ENCODE measurements at regions not wholly inside any gene's neighbourhood (a gene's known extent, or its start where the extent isn't known, plus 50 kb on each side); places are given as distances from the start of the nearest gene placed in this dataset.

DNA sequence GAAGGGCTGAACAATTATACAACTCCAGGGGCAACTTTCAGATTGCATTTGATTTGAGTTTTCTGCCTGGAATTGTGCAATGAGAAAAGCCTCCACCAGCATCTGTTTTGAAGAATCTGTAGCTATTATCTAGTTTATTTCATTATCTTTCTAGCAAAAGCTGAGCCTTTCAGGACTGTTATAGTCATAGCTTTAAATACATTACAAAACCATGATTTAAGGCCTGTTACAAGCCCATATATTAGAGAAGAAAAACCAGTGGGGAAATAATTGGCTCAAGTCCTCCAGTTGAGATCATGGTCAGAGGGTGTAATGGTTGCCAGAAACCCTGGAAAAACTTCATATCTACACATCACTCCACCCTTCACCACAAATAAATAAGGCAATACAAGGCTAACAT, 676.2 kb downstream of the HDGFL1 start:
- Histone ChIP-seq H2AFZ (ENCODE audit: low read depth, low read length) (no peak overlapping the region), H3K27me3 (ENCODE audit: control insufficient read depth in 2 of 2, insufficient read depth in 2 of 2, low read length in 2 of 2) (no peaks in the 10 kb centered on the region), H3K4me3 (replicated peaks in 1 of 3; ENCODE audit: insufficient read depth in 1 of 3, low read depth in 1 of 3, low read length in 3 of 3) (no peak overlapping the region), H4K20me1 (replicated peaks; ENCODE audit: control insufficient read depth, extremely low read depth, insufficient read depth, low read length) (no peaks in the 10 kb centered on the region), H3K4me2 (ENCODE audit: insufficient read depth, low read length) (no peak overlapping the region), H3K9ac (replicated peaks; ENCODE audit: extremely low read depth, insufficient read depth, low read length) (no peak overlapping the region), H3K79me2 (ENCODE audit: control insufficient read depth, insufficient read depth, low read length) (no peaks in the 10 kb centered on the region), H3K27ac (ENCODE audit: insufficient read depth, low read depth, low read length) (no peak overlapping the region), H3K4me1 (ENCODE audit: control insufficient read depth, extremely low read depth, insufficient read depth, low read length) (no peaks in the 10 kb centered on the region), H3K36me3 (ENCODE audit: control insufficient read depth in 2 of 2, extremely low read depth in 1 of 2, insufficient read depth in 2 of 2, low read length in 2 of 2) (no peaks in the 10 kb centered on the region), H3K9me1 (replicated peaks; ENCODE audit: control insufficient read depth, extremely low read depth, insufficient read depth, low read length) (no peaks in the 10 kb centered on the region), H3K9me3 (replicated peaks; ENCODE audit: control insufficient read depth, insufficient read depth, low read length) (no peaks in the 10 kb centered on the region)
- CTCF ChIA-PET, result interaction anchor here (1.5 kb wide), 1 partner anchor 23 kb away, joined by 4 read pairs; no protein-coding TSS in a partner anchor
- POLR2A ChIA-PET, result no interaction called here
- intact Hi-C loops (cut with micrococcal nuclease), result no loop called here
- dilution Hi-C loops (cut with MboI; ENCODE audit: extremely low pct_ligation_motif_present, low sequenced_read_pairs), result no loop called here
- BruUV-seq (replicated peaks), result no TSS peak
- TF ChIP-seq EZH2 (IDR thresholded peaks at IDR 0.05; ENCODE audit: borderline replicate concordance, low read depth, low read length, severe bottlenecking) (no peak), POLR2AphosphoS5 (IDR thresholded peaks at IDR 0.05; ENCODE audit: insufficient read depth, low read depth, low read length) (no peak), JUN (IDR thresholded peaks at IDR 0.05; ENCODE audit: borderline replicate concordance, insufficient read depth, insufficient read length, low read depth) (no peak), FOS (IDR thresholded peaks at IDR 0.05; ENCODE audit: borderline replicate concordance, insufficient read depth, low read length) (no peak), POLR2A (IDR thresholded peaks at IDR 0.05; ENCODE audit: low read depth, low read length) (no peak), GATA2 (IDR thresholded peaks at IDR 0.05; ENCODE audit: insufficient read depth, insufficient read length, low read depth, low read length) (no peak), MYC (IDR thresholded peaks at IDR 0.05; ENCODE audit: low read depth, low read length) (no peak)
- TF ChIP-seq, protein P1, sequence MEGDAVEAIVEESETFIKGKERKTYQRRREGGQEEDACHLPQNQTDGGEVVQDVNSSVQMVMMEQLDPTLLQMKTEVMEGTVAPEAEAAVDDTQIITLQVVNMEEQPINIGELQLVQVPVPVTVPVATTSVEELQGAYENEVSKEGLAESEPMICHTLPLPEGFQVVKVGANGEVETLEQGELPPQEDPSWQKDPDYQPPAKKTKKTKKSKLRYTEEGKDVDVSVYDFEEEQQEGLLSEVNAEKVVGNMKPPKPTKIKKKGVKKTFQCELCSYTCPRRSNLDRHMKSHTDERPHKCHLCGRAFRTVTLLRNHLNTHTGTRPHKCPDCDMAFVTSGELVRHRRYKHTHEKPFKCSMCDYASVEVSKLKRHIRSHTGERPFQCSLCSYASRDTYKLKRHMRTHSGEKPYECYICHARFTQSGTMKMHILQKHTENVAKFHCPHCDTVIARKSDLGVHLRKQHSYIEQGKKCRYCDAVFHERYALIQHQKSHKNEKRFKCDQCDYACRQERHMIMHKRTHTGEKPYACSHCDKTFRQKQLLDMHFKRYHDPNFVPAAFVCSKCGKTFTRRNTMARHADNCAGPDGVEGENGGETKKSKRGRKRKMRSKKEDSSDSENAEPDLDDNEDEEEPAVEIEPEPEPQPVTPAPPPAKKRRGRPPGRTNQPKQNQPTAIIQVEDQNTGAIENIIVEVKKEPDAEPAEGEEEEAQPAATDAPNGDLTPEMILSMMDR (IDR thresholded peaks at IDR 0.05; ENCODE audit: extremely low read depth in 1 of 2, insufficient read depth in 1 of 2, low read depth in 1 of 2, low read length in 2 of 2), result no peak
- TF ChIP-seq, protein P2, sequence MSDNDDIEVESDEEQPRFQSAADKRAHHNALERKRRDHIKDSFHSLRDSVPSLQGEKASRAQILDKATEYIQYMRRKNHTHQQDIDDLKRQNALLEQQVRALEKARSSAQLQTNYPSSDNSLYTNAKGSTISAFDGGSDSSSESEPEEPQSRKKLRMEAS (IDR thresholded peaks at IDR 0.05; ENCODE audit: insufficient read depth, insufficient read length), result no peak
- FAIRE-seq (no peak), DNase-seq (ENCODE audit: low read depth, low spot score) (no peak)
